ENCODE measurements at regions not wholly inside any gene's neighbourhood (a gene's known extent, or its start where the extent isn't known, plus 50 kb on each side); places are given as distances from the start of the nearest gene placed in this dataset.

GRCh38 chr1:228867951-228868730 lies 132.9 kb downstream of the RHOU start:
- Histone ChIP-seq H4K20me1 (ENCODE audit: insufficient read depth, poor library complexity, severe bottlenecking) (no peaks in the 10 kb centered on the region), H3K4me3 (no peak overlapping the region), H3K4me1 (ENCODE audit: insufficient read depth) (peaks cover 74% of the 10 kb centered on the region), H3K4me2 (no peak overlapping the region), H2AFZ (no peak overlapping the region), H3K79me2 (no peaks in the 10 kb centered on the region), H3K36me3 (replicated peaks; ENCODE audit: insufficient read depth, low read depth) (no peaks in the 10 kb centered on the region), H3K27ac (peak overlapping the region; percentile 90), H3K27me3 (no peaks in the 10 kb centered on the region), H3K9me3 (ENCODE audit: low read depth) (no peaks in the 10 kb centered on the region), H3K9me2 (replicated peaks; ENCODE audit: insufficient read depth) (no peaks in the 10 kb centered on the region)
- TF ChIP-seq EZH2 (IDR thresholded peaks at IDR 0.05; ENCODE audit: borderline replicate concordance) (no peak), EZH2phosphoT487 (IDR thresholded peaks at IDR 0.05; ENCODE audit: low read depth, severe bottlenecking, unreplicated experiment) (no peak), CTCF (IDR thresholded peaks at IDR 0.05; ENCODE audit: poor library complexity) (no peak)
- no peak for DNase-seq (ENCODE audit: low spot score)
- 74% methylated on average over 12 of the region's 12 CpGs for WGBS (ENCODE audit: low lambda C conversion rate, missing lambda C conversion rate)

- no peaks in the 10 kb centered on the region for H3K9me3 ChIP-seq (ENCODE audit: low read depth)
- no peak overlapping the region for H3K4me3 ChIP-seq
- no peaks in the 10 kb centered on the region for H4K20me1 ChIP-seq (ENCODE audit: insufficient read depth, poor library complexity, severe bottlenecking)
- no peak for DNase-seq (ENCODE audit: low spot score)
- H2AFZ ChIP-seq = no peak overlapping the region
- 92% methylated on average over 3 of the region's 3 CpGs for WGBS (ENCODE audit: low lambda C conversion rate, missing lambda C conversion rate)
- H3K27me3 ChIP-seq = no peaks in the 10 kb centered on the region
- H3K79me2 ChIP-seq = no peaks in the 10 kb centered on the region
- H3K27ac ChIP-seq = peak overlapping the region; percentile 90
- no peaks in the 10 kb centered on the region for H3K9me2 ChIP-seq (replicated peaks; ENCODE audit: insufficient read depth)
- TF ChIP-seq CTCF (IDR thresholded peaks at IDR 0.05; ENCODE audit: poor library complexity) = no peak
- peaks cover 68% of the 10 kb centered on the region for H3K4me1 ChIP-seq (ENCODE audit: insufficient read depth)
- H3K36me3 ChIP-seq (replicated peaks; ENCODE audit: insufficient read depth, low read depth) = no peaks in the 10 kb centered on the region
- no peak overlapping the region for H3K4me2 ChIP-seq
Observed at GRCh38 chr1:228868731-228869024, 133.4 kb downstream of the RHOU start.

GRCh38 chr1:228869312-228869824 lies 134.1 kb downstream of the RHOU start:
- no peaks in the 10 kb centered on the region for H3K79me2 ChIP-seq
- WGBS (ENCODE audit: low lambda C conversion rate, missing lambda C conversion rate) = 92% methylated on average over 7 of the region's 7 CpGs

More at GRCh38 chr1:228869312-228869824, 134.1 kb downstream of the RHOU start:
- H3K4me3 ChIP-seq = no peak overlapping the region
- no peak for TF ChIP-seq EZH2phosphoT487 (IDR thresholded peaks at IDR 0.05; ENCODE audit: low read depth, severe bottlenecking, unreplicated experiment)
- no peak for TF ChIP-seq EZH2 (IDR thresholded peaks at IDR 0.05; ENCODE audit: borderline replicate concordance)
- no peak for TF ChIP-seq CTCF (IDR thresholded peaks at IDR 0.05; ENCODE audit: poor library complexity)
- H3K9me2 ChIP-seq (replicated peaks; ENCODE audit: insufficient read depth) = no peaks in the 10 kb centered on the region
- H3K27ac ChIP-seq = no peak overlapping the region
- H3K9me3 ChIP-seq (ENCODE audit: low read depth) = no peaks in the 10 kb centered on the region
- DNase-seq (ENCODE audit: low spot score) = no peak
- H4K20me1 ChIP-seq (ENCODE audit: insufficient read depth, poor library complexity, severe bottlenecking) = no peaks in the 10 kb centered on the region
- peaks cover 62% of the 10 kb centered on the region for H3K4me1 ChIP-seq (ENCODE audit: insufficient read depth)
- H3K27me3 ChIP-seq = no peaks in the 10 kb centered on the region
- H2AFZ ChIP-seq = no peak overlapping the region
- H3K4me2 ChIP-seq = no peak overlapping the region
- no peaks in the 10 kb centered on the region for H3K36me3 ChIP-seq (replicated peaks; ENCODE audit: insufficient read depth, low read depth)

Measured in hepatocyte (in vitro differentiated cells).